ENCODE measurements at regions not wholly inside any gene's neighbourhood (a gene's known extent, or its start where the extent isn't known, plus 50 kb on each side); places are given as distances from the start of the nearest gene placed in this dataset.

DNA sequence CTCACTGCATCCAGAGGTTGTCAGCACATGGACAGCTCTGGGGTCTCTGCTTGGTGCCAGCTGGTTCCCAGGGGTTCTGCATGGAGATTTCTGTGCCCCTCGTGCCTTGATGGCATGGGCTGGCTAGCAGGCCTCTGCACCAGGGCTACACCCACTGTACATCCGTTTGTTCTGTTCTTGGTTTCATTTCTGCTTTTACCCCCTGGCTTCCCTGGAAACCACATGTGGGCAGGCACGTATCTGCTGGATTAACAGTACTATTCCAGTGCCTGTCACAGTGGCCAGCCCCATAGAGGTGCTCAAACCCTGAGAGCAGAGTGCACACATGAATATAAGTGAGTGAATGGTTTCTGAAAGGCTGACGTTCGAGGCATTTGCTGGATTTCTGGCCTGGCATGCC, 207.2 kb upstream of the GPR26 start:
- no peak for DNase-seq

GRCh38 chr10:123459371-123460091, 206.6 kb upstream of the GPR26 start:
- DNase-seq: no peak

- DNase-seq: no peak
These were observed 203.9 kb upstream of the GPR26 start for GRCh38 chr10:123462246-123462645.

DNA sequence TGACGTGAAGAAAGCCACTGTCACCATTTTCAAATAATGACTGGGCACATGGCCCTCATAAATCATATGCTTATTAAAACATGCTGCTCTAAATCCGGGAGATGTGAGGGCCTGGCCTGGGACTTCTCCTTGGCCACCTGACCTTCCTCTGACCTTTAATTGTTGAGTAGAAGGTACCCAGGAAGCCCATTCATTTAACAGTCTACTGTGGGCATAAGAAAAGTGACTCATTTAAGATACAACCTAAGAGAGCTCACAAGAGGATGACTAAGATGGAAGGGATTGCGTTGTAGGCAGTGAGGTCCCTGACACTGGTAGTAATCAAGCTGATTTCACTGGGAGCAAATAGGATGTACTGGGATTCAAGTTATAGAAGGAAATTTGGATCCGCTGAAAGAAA, 203.4 kb upstream of the GPR26 start:
- no peak for DNase-seq

GRCh38 chr10:123463181-123463580, 203.0 kb upstream of the GPR26 start:
- no peak for DNase-seq

GRCh38 chr10:123463698-123464097, 202.5 kb upstream of the GPR26 start:
- DNase-seq: no peak

- no peak for DNase-seq
These were observed 201.5 kb upstream of the GPR26 start for GRCh38 chr10:123464430-123465323.

- DNase-seq: no peak
These were observed 195.7 kb upstream of the GPR26 start for GRCh38 chr10:123470336-123470921.

DNA sequence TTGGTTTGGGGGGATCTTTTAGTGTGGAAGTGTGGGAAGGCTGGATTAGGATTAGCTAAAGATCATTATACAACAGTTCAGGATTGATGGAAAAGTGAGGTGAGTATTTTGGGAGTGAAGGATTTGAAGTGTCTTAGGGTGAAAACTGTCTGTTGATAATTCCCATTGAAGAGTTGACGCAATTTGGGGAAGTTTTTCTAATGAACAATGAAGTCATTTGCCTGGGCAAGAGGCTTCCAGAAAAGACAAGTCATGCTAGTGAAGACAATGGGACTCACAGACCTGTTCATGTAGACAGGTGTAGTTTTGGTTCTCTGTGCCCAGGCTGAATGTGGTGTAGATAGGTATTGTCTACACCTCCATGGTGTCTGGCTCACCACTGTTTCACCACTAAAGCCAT, 194.3 kb upstream of the GPR26 start:
- no peak for DNase-seq

GRCh38 chr10:123472606-123473005, 193.5 kb upstream of the GPR26 start:
- no peak for DNase-seq

DNA sequence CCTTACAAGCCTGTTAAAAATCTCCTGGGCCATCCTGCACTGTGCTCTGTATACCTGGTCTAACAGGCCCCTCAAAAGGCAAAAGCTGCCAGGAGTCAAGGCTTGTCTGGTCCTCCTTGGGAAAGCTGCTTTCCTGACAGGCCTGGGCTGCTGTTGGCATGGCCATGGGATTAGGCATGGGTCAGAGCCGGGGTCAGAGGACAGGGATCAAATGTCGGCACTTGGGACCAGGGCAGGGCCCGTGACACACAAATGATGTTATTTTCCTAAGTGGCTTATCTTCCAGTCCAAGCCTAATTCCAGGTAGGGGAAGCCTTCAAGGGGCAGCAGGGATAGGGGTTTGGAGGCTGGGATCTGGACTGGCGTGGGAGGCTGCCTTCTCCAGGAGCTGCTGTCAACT, 191.5 kb upstream of the GPR26 start:
- DNase-seq: no peak

- no peak for DNase-seq
These were observed 190.7 kb upstream of the GPR26 start for GRCh38 chr10:123475466-123475865.

DNA sequence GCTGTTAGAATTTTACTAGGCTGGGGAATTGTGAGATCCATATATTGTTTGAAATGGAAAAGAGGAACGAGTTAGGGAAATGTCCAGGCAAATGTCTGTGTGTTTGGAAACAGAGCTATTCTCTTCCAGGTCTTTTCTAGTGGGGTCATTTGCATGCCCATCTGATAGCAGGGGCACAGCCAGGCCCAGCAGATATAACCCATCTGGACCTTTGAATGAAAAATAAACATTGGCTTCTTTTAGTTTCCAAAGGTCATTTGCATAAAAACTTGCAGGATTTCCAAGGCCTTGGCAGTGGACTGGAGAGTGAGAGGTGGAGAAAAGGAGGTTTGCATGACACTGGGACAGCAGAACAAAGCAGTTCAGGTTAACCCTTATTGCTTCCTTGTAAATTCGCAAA, 188.0 kb upstream of the GPR26 start:
- no peak for DNase-seq

DNA sequence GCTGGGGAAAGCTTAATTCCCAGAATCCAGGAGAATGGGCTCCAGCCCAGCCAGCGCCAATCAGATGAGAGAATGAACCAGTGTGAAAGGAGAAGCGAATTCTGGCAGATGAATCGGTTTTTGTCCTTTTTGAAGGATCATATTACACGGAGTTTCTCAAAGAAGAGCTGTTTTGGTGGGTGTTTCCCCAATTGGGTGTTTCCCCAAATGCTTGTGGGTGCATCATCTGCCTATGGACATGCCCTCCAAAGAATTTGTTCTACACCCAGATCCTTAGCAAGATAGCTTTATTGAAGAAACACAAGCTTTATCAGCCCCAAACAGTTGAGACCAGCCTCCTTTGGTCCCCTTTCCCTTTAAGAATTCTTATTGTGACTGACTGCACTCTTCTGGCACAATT, 186.5 kb upstream of the GPR26 start:
- DNase-seq: no peak

- no peak for DNase-seq
These were observed 185.8 kb upstream of the GPR26 start for GRCh38 chr10:123480344-123480743.

DNA sequence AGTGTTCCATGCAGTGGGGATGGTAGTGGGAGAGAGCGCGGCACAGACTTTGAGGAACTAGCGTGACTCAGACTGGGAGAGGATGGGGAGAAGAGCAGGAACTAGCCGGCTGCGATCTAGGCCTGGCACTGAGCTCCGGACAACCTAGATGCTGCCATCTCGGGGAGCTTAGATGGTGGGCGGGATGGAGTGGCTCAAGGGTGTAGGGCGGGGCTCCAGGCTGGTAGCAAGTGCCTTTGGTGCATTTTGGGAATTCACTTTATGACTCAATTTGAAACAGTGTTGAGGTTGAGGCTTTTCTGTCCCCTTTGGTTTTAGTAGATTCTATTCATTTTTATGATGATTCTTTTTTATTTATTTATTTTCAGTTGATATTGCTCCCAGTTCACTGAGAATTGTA, 185.3 kb upstream of the GPR26 start:
- no peak for DNase-seq

DNA sequence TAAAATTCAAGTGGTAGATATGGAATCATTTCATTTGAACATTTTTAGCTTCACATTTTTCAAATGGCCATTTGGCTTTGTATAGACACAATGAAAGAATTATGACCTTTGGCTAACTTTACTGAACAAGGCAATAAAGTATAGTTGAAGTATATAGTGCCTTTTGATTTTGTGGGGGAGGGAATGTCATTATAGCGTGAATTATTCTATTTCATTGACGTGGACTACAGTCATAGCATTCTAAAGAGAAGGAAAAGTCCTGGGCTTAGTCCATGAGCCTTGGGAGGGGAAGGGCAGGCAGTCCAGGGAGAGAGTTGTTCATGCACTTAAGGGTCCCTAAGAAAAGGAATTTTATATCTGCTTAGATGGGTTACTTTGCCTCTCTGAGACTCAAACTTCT, 181.4 kb upstream of the GPR26 start:
- DNase-seq: no peak

- no peak for DNase-seq
These were observed 180.7 kb upstream of the GPR26 start for GRCh38 chr10:123485341-123485960.

DNA sequence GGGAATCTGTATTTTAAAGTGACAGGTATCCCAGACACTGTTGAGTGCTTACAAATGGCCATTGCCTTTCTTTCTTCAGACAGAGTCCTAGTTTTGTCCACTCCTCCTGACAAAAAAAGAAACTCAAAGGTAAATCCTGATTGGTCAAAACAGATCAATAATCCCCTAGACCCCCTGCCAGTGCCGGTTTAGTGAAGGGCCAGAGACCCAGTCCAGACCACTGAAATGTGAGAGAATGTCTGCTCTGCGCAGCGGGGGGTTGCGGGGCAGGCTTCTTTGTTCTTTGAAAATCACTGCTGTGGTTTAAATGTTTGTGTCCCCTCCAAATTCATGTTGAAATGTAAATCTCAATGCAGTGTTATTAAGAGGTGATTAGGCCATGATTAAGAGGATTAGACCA, 177.7 kb upstream of the GPR26 start:
- no peak for DNase-seq

GRCh38 chr10:123491364-123491763, 174.8 kb upstream of the GPR26 start:
- no peak for DNase-seq

DNA sequence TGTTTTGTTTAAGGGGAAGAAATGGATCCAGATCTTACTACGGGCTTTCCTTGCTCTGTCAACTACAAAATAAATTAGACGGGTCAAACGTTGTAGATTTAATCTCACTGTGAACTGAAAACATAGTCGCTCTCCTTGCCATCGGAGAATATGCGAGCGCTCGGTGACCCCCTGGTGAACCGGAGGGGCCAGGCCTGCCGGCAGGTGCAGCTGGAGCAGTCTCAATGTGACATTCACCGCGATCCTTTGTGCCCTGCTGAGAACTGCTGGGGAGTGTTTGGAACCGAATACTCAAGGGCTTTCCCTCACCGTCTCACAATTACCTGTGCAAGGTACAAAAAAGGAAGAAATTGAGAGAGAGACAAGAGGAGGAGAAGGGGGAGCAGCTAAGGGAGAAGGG, 174.1 kb upstream of the GPR26 start:
- DNase-seq: no peak

GRCh38 chr10:123494301-123494808, 171.8 kb upstream of the GPR26 start:
- no peak for DNase-seq

DNA sequence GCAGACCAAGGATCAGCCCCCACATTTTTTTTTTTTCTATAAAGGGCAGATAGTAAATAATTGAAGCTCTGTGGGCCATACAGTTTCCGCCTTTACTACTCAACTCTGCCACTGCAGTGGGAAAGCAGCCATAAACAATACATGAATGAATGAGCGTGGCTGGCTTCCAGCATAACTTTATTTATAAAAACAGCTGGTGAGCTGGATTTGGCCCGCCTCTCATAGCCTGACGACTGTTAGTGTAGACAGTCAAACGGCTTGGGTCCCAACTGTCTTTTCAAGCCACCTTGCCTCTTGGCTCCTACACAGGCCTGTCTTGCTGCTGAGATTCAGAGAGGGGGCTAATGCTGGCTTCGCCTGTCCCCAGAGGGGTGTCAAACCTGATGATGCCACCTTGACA, 169.8 kb upstream of the GPR26 start:
- peak; percentile 7 for DNase-seq
